Neural progenitor cell (in vitro differentiated cells): ENCODE measurements at regions not wholly inside any gene's neighbourhood (a gene's known extent, or its start where the extent isn't known, plus 50 kb on each side); places are given as distances from the start of the nearest gene placed in this dataset.

Experiments
- DNase-seq: peaks from one replicate; pipeline ENCODE4 v3.0.0-alpha.2; 2016; ENCODE audit warnings: low spot score
- H2AFZ ChIP-seq: fragments of 200-600 bp; sonication (generic); replicated peaks from 2 replicates; pipeline ENCODE4 v1.6.1; 2016; ENCODE audit warnings: antibody characterized with exemption
- H3F3A ChIP-seq: fragments of 200-600 bp; sonication (generic); 2 replicates; pipeline ENCODE4 v1.6.1; 2016; ENCODE audit warnings: antibody characterized with exemption, low read depth
- H3K27ac ChIP-seq: fragments of 200-600 bp; sonication (generic); 2 replicates; pipeline ENCODE4 v1.5.1; 2016; ENCODE audit warnings: mild to moderate bottlenecking
- H3K27me3 ChIP-seq: fragments of 200-600 bp; sonication (generic); 2 replicates; pipeline ENCODE4 v1.6.1; 2016; ENCODE audit warnings: mild to moderate bottlenecking, moderate library complexity
- H3K36me3 ChIP-seq: fragments of 200-600 bp; sonication (generic); 2 replicates; pipeline ENCODE4 v1.5.1; 2016
- H3K4me1 ChIP-seq: fragments of 200-600 bp; sonication (generic); 2 replicates; pipeline ENCODE4 v1.6.1; 2016; ENCODE audit warnings: mixed run types
- H3K4me2 ChIP-seq: fragments of 200-600 bp; sonication (generic); 2 replicates; pipeline ENCODE4 v1.6.1; 2016
- H3K4me3 ChIP-seq: fragments of 200-600 bp; sonication (generic); 2 replicates; pipeline ENCODE4 v1.5.1; 2016
- H3K79me2 ChIP-seq: fragments of 200-600 bp; sonication (generic); 2 replicates; pipeline ENCODE4 v1.6.1; 2016; ENCODE audit warnings: low read depth
- H3K9ac ChIP-seq: fragments of 200-600 bp; sonication (generic); 2 replicates; pipeline ENCODE4 v1.6.1; 2016
- H3K9me3 ChIP-seq: fragments of 200-600 bp; sonication (generic); 2 replicates; pipeline ENCODE4 v1.5.1; 2016; ENCODE audit warnings: low read depth
- H4K20me1 ChIP-seq: fragments of 200-600 bp; sonication (generic); 2 replicates; pipeline ENCODE4 v1.6.1; 2016; ENCODE audit warnings: low read depth
- H3K27ac Mint-ChIP-seq: 3 replicates; pipeline ENCODE4 v1.8.0; 2021; ENCODE audit warnings: mixed read lengths
- H3K27me3 Mint-ChIP-seq: 2 replicates; pipeline ENCODE4 v1.8.0; 2022; ENCODE audit warnings: low read depth, mild to moderate bottlenecking, inconsistent platforms, moderate library complexity, mixed read lengths; ENCODE audit not compliant: insufficient read depth
- H3K36me3 Mint-ChIP-seq: 3 replicates; pipeline ENCODE4 v1.8.0; 2021; ENCODE audit warnings: mixed read lengths
- H3K4me1 Mint-ChIP-seq: 3 replicates; pipeline ENCODE4 v1.8.0; 2021; ENCODE audit warnings: mixed read lengths
- H3K4me3 Mint-ChIP-seq: 3 replicates; pipeline ENCODE4 v1.8.0; 2021; ENCODE audit warnings: mild to moderate bottlenecking, moderate library complexity, mixed read lengths
- H3K9me3 Mint-ChIP-seq: 3 replicates; pipeline ENCODE4 v1.8.0; 2020; ENCODE audit warnings: mixed read lengths
- EZH2 ChIP-seq: fragments of 200-600 bp; sonication (generic); IDR thresholded peaks from 2 replicates; pipeline ENCODE4 v1.6.1; 2017; ENCODE audit warnings: antibody characterized with exemption, mild to moderate bottlenecking, moderate library complexity
- EZH2phosphoT487 ChIP-seq: fragments of 200-600 bp; sonication (generic); IDR thresholded peaks from 2 replicates; pipeline ENCODE4 v1.6.1; 2017; ENCODE audit warnings: antibody characterized with exemption
- TF ChIP-seq, protein P1 (sequence below): fragments of 200-600 bp; sonication (generic); IDR thresholded peaks from 2 replicates; pipeline ENCODE4 v1.5.1; 2017; ENCODE audit warnings: antibody characterized with exemption, mild to moderate bottlenecking

DNA sequence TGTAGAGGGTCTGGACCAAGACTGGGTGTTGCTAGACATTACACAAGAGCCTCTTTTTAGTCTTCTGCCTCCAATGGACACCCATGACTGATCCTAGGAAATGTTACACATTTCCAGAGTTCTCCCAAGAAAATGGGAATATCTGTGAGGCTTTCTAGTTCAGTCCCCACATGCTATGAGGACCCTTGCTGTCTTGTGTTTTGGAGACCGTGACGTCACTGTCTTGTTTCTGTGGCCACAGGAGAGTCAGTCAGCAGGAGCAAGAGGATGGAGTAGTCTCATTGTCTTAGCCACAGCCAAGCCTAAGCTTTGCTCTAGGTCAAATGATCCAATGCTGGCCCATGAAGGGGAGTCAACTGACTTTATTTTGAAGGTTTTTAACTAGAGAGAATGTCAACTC is 820.1 kb upstream of the RBFOX1 start:
- peaks cover 6% of the 10 kb centered on the region for H3K9me3 Mint-ChIP-seq
- Histone ChIP-seq H3K27me3 (no peaks in the 10 kb centered on the region), H3K4me2 (no peak overlapping the region), H3K9me3 (no peaks in the 10 kb centered on the region), H3K27ac (no peak overlapping the region), H3K9ac (no peak overlapping the region), H2AFZ (no peak overlapping the region), H3K36me3 (no peaks in the 10 kb centered on the region), H3K4me3 (no peak overlapping the region), H4K20me1 (no peaks in the 10 kb centered on the region), H3K79me2 (no peaks in the 10 kb centered on the region), H3F3A (no peaks in the 10 kb centered on the region), H3K4me1 (no peaks in the 10 kb centered on the region)
- H3K4me1 Mint-ChIP-seq, result no peaks in the 10 kb centered on the region
- H3K27ac Mint-ChIP-seq, result no peak overlapping the region
- DNase-seq, result no peak
- H3K36me3 Mint-ChIP-seq, result no peaks in the 10 kb centered on the region
- no peak overlapping the region for H3K4me3 Mint-ChIP-seq
- H3K27me3 Mint-ChIP-seq, result peaks cover 3% of the 10 kb centered on the region
- TF ChIP-seq, protein P1, sequence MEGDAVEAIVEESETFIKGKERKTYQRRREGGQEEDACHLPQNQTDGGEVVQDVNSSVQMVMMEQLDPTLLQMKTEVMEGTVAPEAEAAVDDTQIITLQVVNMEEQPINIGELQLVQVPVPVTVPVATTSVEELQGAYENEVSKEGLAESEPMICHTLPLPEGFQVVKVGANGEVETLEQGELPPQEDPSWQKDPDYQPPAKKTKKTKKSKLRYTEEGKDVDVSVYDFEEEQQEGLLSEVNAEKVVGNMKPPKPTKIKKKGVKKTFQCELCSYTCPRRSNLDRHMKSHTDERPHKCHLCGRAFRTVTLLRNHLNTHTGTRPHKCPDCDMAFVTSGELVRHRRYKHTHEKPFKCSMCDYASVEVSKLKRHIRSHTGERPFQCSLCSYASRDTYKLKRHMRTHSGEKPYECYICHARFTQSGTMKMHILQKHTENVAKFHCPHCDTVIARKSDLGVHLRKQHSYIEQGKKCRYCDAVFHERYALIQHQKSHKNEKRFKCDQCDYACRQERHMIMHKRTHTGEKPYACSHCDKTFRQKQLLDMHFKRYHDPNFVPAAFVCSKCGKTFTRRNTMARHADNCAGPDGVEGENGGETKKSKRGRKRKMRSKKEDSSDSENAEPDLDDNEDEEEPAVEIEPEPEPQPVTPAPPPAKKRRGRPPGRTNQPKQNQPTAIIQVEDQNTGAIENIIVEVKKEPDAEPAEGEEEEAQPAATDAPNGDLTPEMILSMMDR, result no peak

DNA sequence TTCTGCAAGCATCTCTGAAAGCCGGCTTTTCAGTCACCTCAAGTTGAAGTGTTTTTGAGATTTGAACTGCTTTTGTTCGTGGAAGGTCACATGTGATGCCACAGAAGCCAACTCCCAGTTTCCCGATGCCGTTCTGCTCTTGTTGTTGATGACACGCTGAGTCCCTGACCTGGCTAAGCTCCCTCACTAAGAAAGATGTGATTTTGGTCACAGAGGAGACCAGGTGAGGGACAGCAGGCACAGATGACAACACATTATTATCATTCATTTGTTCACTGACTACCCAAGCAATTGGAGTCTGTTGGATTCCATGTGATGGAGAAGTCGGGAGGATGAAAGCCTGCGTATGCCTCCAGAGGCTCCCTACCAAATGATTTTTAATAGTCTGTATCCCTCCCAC is 822.4 kb upstream of the RBFOX1 start:
- no peaks in the 10 kb centered on the region for H3K27me3 ChIP-seq
- H3K9me3 ChIP-seq, result no peaks in the 10 kb centered on the region
- no peak overlapping the region for H3K4me3 Mint-ChIP-seq
- H4K20me1 ChIP-seq, result no peaks in the 10 kb centered on the region
- no peak overlapping the region for H3K27ac Mint-ChIP-seq
- no peak overlapping the region for H3K27ac ChIP-seq
- DNase-seq, result no peak
- H3K36me3 ChIP-seq, result no peaks in the 10 kb centered on the region
- no peak overlapping the region for H3K9ac ChIP-seq
- H2AFZ ChIP-seq, result no peak overlapping the region
- TF ChIP-seq EZH2phosphoT487, result no peak
- TF ChIP-seq EZH2, result no peak
- TF ChIP-seq, protein P1, result no peak
- H3K4me1 ChIP-seq, result no peaks in the 10 kb centered on the region
- H3F3A ChIP-seq, result no peaks in the 10 kb centered on the region
- no peak overlapping the region for H3K4me2 ChIP-seq
- no peaks in the 10 kb centered on the region for H3K4me1 Mint-ChIP-seq
- no peaks in the 10 kb centered on the region for H3K79me2 ChIP-seq
- H3K36me3 Mint-ChIP-seq, result no peaks in the 10 kb centered on the region
- peaks cover 6% of the 10 kb centered on the region for H3K9me3 Mint-ChIP-seq
- H3K4me3 ChIP-seq, result no peak overlapping the region
- H3K27me3 Mint-ChIP-seq, result peaks cover 3% of the 10 kb centered on the region

DNA sequence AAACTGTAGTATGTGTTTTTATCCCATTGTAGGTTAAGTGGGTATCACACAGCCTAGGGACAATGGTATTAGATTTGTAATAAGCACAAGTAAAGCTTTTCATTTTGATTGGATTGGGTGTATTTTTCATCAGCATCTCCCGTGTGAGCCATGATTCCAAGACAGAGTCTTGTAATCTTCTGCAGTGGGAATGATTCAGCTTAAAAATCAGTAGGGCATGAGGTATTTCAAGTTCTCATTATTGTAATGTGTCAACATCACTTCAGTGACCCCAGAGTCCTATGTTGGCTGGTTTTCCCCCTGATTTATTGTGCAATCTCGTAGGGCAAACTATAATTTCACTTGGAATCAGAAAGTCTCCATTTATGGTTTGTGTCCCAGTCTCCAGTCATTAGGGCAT is 833.2 kb upstream of the RBFOX1 start:
- Mint-ChIP-seq H3K36me3 (no peaks in the 10 kb centered on the region), H3K4me3 (no peak overlapping the region), H3K9me3 (no peaks in the 10 kb centered on the region), H3K4me1 (no peaks in the 10 kb centered on the region), H3K27ac (no peak overlapping the region), H3K27me3 (peaks cover 2% of the 10 kb centered on the region)
- no peaks in the 10 kb centered on the region for H3K9me3 ChIP-seq
- no peak for DNase-seq
- no peaks in the 10 kb centered on the region for H3K79me2 ChIP-seq
- H3K4me1 ChIP-seq, result no peaks in the 10 kb centered on the region
- no peaks in the 10 kb centered on the region for H3K27me3 ChIP-seq
- no peak overlapping the region for H2AFZ ChIP-seq
- H3K4me3 ChIP-seq, result no peak overlapping the region
- TF ChIP-seq, protein P1, result no peak
- TF ChIP-seq EZH2phosphoT487 (no peak), EZH2 (no peak)
- H3F3A ChIP-seq, result no peaks in the 10 kb centered on the region
- no peaks in the 10 kb centered on the region for H3K36me3 ChIP-seq
- no peak overlapping the region for H3K4me2 ChIP-seq
- H3K9ac ChIP-seq, result no peak overlapping the region
- H4K20me1 ChIP-seq, result no peaks in the 10 kb centered on the region
- H3K27ac ChIP-seq, result no peak overlapping the region

DNA sequence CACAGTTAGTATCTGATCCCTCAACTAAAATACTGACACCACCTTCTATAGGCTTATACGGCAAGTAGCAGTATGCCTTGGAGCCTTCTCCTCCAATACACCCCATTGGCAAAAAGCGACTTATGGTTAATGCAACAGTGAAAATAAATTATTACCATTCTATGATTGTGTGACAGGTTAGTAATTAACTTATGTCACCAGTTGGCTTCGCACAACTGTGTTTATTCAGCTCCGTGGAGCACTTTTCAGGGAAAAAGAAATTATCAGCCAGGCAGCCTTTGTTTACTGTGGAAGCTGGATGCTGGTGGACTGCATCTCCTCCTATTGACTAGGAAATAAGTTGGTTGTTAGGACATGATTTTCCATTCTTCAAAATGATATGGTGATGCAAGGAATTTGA is 833.8 kb upstream of the RBFOX1 start:
- Mint-ChIP-seq H3K4me3 (no peak overlapping the region), H3K4me1 (no peaks in the 10 kb centered on the region), H3K9me3 (no peaks in the 10 kb centered on the region), H3K27me3 (peaks cover 2% of the 10 kb centered on the region), H3K27ac (no peak overlapping the region), H3K36me3 (no peaks in the 10 kb centered on the region)
- Histone ChIP-seq H3K27ac (no peak overlapping the region), H3K4me3 (no peak overlapping the region), H3K9me3 (no peaks in the 10 kb centered on the region), H3K36me3 (no peaks in the 10 kb centered on the region), H2AFZ (no peak overlapping the region), H3K27me3 (no peaks in the 10 kb centered on the region), H3K4me1 (no peaks in the 10 kb centered on the region), H3K4me2 (no peak overlapping the region), H4K20me1 (no peaks in the 10 kb centered on the region), H3K9ac (no peak overlapping the region), H3F3A (no peaks in the 10 kb centered on the region), H3K79me2 (no peaks in the 10 kb centered on the region)
- no peak for TF ChIP-seq EZH2phosphoT487
- TF ChIP-seq, protein P1, result no peak
- no peak for TF ChIP-seq EZH2
- no peak for DNase-seq
